SK-N-MC (cell line): ENCODE measurements at regions not wholly inside any gene's neighbourhood (a gene's known extent, or its start where the extent isn't known, plus 50 kb on each side); places are given as distances from the start of the nearest gene placed in this dataset.

Source experiments
- DNase-seq: peaks from one replicate; pipeline ENCODE4 v3.0.0-alpha.2; 2011; ENCODE audit warnings: low read depth, low spot score
- H3K27ac ChIP-seq: fragments of 200-600 bp; sonication (generic); 2 replicates; pipeline ENCODE4 v1.5.1; 2016; ENCODE audit warnings: mixed run types
- H3K36me3 ChIP-seq: fragments of 200-600 bp; sonication (generic); 2 replicates; pipeline ENCODE4 v1.6.1; 2017; ENCODE audit warnings: antibody characterized with exemption, low read length, mixed read lengths; ENCODE audit not compliant: insufficient read depth
- H3K4me3 ChIP-seq: fragments of 200-600 bp; sonication (generic); 2 replicates; pipeline ENCODE4 v1.5.1; 2016
- H3K9ac ChIP-seq: fragments of 200-600 bp; sonication (generic); 2 replicates; pipeline ENCODE4 v1.8.0; 2017; ENCODE audit warnings: mixed run types, mixed read lengths; ENCODE audit not compliant: insufficient read length
- H3K9me3 ChIP-seq: fragments of 200-600 bp; sonication (generic); 2 replicates; pipeline ENCODE4 v1.6.1; 2017; ENCODE audit warnings: low read depth, mild to moderate bottlenecking, antibody characterized with exemption, low read length, moderate library complexity, mixed read lengths
- EZH2 ChIP-seq: fragments of 200-600 bp; sonication (generic); IDR thresholded peaks from one replicate; pipeline ENCODE4 v1.6.1; 2017; ENCODE audit warnings: antibody characterized with exemption
- FOXP2 ChIP-seq: optimal IDR thresholded peaks from 2 replicates; pipeline ENCODE3; 2011; ENCODE audit warnings: mild to moderate bottlenecking, moderate library complexity; ENCODE audit not compliant: insufficient read depth; ENCODE audit errors: extremely low read length, control extremely low read depth
- POLR2AphosphoS5 ChIP-seq: IDR thresholded peaks from 2 replicates; pipeline ENCODE4 v1.6.1; 2012; ENCODE audit warnings: mild to moderate bottlenecking, low read depth, low read length, borderline replicate concordance

DNA sequence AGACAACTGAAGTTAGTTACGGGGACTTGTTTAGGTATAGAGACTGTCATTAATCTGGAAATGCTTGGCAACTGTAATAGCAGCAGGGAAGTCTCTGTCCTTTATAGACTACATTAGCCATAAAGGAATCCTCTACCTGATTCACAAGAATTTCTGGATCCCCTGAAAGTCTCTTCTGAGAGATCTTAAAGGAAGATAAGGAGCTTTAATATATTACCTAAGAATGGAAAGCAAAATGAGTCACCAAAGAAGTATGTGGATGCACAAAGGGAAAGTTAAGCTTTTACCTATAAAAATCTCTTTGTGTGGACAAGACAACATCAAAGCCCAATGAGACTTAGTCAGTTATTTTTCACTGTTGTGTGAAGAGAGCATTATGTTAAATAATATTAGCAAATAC lies 92.2 kb upstream of the RSPO3 start:
- Histone ChIP-seq H3K4me3 (no peak overlapping the region), H3K9me3 (no peaks in the 10 kb centered on the region), H3K36me3 (no peaks in the 10 kb centered on the region), H3K9ac (no peak overlapping the region), H3K27ac (no peak overlapping the region)
- no peak for DNase-seq
- TF ChIP-seq FOXP2 (no peak), EZH2 (no peak)

DNA sequence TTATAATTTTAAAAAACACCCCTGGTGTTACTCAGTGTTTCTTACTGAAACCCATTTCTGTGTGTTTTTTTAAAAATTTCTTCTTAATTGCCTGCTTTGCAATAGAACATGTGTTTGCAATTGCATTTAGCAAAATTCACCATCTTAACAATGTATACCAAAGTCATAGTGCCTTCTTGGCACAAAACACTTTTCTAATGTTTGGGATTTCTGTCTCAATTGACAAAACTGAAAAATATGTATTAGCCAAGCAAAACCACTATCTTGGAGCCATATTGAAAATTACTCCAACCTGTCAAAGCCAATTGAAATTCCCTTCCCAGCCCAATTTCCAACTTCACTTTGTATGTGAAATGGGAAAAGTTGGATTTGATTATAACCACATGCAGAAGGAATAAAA lies 88.4 kb upstream of the RSPO3 start:
- no peaks in the 10 kb centered on the region for H3K36me3 ChIP-seq
- H3K27ac ChIP-seq: 0 out of 2 replicates have a peak overlapping the region, but pooled peaks have one; percentile 12
- no peak overlapping the region for H3K9ac ChIP-seq
- no peak overlapping the region for H3K4me3 ChIP-seq
- no peaks in the 10 kb centered on the region for H3K9me3 ChIP-seq
- DNase-seq: no peak
- TF ChIP-seq POLR2AphosphoS5 (no peak), EZH2 (no peak), FOXP2 (no peak)

DNA sequence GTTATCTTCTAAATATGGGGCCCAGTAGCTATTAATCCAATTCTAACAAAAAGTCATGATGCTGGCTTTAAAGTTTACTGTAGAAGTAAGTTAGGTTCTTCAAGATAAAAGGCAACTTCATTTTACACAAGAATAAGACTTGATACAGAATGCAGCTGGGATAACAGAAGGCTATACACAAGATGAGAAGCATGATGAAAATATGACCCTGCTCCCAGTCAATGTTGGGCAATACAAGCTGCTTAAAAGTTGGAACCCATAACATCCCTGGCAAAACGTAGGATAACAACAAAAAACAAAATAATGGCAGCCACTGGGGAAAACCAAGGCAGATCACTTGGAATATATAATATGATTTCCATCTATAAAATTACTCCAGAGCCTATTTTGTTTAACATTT lies 87.6 kb upstream of the RSPO3 start:
- Histone ChIP-seq H3K9ac (no peak overlapping the region), H3K36me3 (no peaks in the 10 kb centered on the region), H3K9me3 (no peaks in the 10 kb centered on the region), H3K27ac (0 out of 2 replicates have a peak overlapping the region, but pooled peaks have one; percentile 19), H3K4me3 (no peak overlapping the region)
- TF ChIP-seq EZH2 (no peak), FOXP2 (no peak), POLR2AphosphoS5 (no peak)
- DNase-seq: no peak

DNA sequence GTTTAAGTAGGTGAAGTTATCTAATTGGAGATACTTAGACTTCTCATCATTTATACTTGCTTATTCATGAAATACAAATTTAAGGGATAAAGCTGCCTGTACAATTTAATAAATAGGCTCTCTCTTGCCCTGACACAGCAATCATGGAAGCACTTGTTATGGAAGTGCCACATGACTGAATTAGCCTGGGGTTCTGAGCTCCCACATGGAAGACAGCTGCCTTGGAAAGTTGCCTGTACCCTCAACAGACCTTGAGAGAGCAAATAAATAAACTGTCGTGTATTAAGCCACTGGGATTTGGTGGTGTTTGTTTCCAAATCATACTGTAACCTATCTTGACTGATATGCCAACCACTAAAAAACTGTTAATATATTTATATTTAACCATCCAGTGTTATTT lies 87.0 kb upstream of the RSPO3 start:
- Histone ChIP-seq H3K9ac (no peak overlapping the region), H3K4me3 (no peak overlapping the region), H3K9me3 (no peaks in the 10 kb centered on the region), H3K27ac (peak overlapping the region; percentile 19; the same call in 1 of the 2 replicates), H3K36me3 (no peaks in the 10 kb centered on the region)
- no peak for DNase-seq
- TF ChIP-seq POLR2AphosphoS5 (no peak), EZH2 (no peak), FOXP2 (no peak)

DNA sequence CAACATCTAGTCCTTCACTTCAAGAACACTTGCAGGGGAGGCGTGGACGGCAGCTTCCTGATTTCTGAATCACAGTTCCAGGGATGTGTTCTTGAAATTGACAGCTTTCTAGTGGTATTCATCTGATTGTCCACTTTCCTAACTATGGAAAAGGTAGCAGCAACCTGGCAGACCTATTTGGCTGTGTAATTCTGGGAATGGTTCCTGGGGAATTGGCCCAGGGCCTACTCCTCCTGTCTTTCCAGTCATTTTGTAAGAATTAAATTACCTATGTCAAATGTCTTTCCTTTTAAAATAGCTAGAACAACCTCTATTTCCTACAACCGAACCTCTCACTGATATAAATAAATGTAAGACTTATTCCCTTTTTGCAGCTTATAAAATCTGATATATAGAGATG lies 85.5 kb upstream of the RSPO3 start:
- Histone ChIP-seq H3K36me3 (no peaks in the 10 kb centered on the region), H3K9me3 (no peaks in the 10 kb centered on the region), H3K27ac (no peak overlapping the region), H3K9ac (no peak overlapping the region), H3K4me3 (no peak overlapping the region)
- TF ChIP-seq POLR2AphosphoS5 (no peak), EZH2 (no peak), FOXP2 (no peak)
- no peak for DNase-seq

DNA sequence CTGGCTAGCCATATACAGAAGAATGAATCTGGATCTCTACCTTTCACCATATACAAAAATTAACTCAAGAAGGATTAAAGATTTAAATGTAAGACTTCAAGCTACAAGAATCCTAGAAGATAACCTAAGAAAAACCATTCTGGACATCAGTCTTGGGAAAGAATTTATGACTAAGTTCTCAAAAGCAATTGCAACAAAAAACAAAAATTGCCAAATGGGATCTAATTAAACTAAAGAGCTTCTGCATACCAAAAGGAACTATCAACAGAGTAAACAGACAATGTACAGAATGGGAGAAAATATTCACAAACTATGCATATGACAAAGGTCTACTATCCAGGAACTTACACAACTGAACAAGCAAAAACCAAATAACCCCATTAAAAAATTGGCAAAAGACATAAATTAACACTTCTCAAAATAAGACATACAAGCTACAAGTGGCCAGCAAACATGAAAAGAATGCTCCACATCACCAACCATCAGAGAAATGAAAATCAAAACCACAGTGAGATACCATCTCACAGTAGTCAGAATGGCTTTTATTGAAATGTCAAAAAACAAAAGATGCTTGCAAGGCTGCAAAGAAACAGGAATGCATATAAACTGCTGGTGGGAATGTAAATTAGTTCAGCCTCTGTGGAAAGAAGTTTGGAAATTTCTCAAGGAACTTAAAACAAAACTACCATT lies 66.8 kb upstream of the RSPO3 start:
- H3K9ac ChIP-seq: no peak overlapping the region
- no peaks in the 10 kb centered on the region for H3K36me3 ChIP-seq
- no peaks in the 10 kb centered on the region for H3K9me3 ChIP-seq
- TF ChIP-seq POLR2AphosphoS5 (no peak), EZH2 (no peak), FOXP2 (no peak)
- no peak for DNase-seq
- H3K27ac ChIP-seq: no peak overlapping the region
- no peak overlapping the region for H3K4me3 ChIP-seq

DNA sequence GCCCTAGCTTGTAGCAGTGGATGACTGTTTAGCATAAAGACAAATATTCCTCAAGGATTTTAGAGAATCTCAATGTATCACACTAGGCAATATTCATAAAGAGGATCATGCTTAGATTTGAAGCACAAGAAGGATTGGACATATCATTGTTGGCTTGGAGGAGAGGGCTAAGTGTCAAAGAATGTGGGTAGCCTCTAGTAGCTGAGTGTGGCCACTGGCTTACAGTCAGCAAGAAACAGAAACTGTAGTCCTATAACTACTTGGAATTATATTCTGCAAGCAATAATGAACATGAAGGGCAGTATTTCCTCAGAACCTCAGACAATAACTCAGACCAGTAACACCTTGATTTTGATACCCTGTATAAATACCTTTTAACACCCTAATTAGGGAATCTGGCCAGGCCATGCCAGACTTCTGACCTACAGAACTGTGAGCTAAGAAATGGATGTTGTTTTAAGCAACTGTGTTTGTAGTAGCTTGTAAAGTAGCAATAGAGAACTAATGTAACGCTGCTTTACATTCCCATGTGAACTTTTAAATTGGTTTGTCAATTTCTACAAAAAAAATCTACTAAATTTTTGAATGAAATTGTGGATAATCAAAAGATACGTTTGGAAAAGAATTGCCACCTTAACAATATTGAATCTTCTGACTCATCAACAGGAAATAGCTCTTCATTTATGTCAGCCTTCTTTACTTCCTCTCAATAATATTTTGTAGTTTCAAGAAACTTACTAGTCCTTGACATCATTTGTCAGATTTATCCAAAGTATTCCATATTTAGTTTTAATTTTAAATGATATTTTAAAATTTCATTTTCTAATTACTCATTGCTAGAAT lies 65.2 kb upstream of the RSPO3 start:
- Histone ChIP-seq H3K4me3 (no peak overlapping the region), H3K9ac (no peak overlapping the region), H3K9me3 (no peaks in the 10 kb centered on the region), H3K27ac (no peak overlapping the region), H3K36me3 (no peaks in the 10 kb centered on the region)
- DNase-seq: no peak
- no peak for TF ChIP-seq FOXP2
- no peak for TF ChIP-seq POLR2AphosphoS5
- TF ChIP-seq EZH2: no peak

DNA sequence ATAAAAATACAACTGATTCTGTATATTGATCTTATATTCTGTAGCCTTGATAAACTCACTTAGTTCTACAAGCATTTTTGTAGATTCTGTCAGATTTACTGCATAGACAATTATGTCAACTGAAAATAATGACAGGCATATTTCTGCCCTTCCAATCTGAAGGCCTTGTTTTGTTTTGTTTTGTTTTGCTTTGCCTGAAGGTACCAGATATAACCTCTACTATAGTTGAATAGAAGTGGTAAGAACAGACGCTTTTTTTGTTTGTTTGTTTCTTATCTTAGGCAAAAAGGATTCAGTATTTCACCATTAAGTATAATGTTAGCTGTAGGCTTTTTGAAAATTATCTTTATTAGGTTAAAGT lies 64.6 kb upstream of the RSPO3 start:
- H3K9ac ChIP-seq: no peak overlapping the region
- H3K9me3 ChIP-seq: no peaks in the 10 kb centered on the region
- H3K27ac ChIP-seq: no peak overlapping the region
- TF ChIP-seq POLR2AphosphoS5 (no peak), FOXP2 (no peak), EZH2 (no peak)
- H3K4me3 ChIP-seq: no peak overlapping the region
- H3K36me3 ChIP-seq: no peaks in the 10 kb centered on the region
- no peak for DNase-seq
